GM19239 (cell line): ENCODE measurements at regions not wholly inside any gene's neighbourhood (a gene's known extent, or its start where the extent isn't known, plus 50 kb on each side); places are given as distances from the start of the nearest gene placed in this dataset.
"Not testable (repeated sequence)": the region's sequence is repeated elsewhere in the genome, so short reads cannot be mapped to it uniquely, and the experiment has no call there.

Experiments used
- DNase-seq: peaks from one replicate; pipeline ENCODE4 v3.0.0; 2011; ENCODE audit warnings: low spot score; ENCODE audit not compliant: insufficient read length
- FAIRE-seq: peaks from 2 replicates; lab custom pipeline; 2011; peaks lifted over from hg19 to GRCh38; lab: Jason Lieb, UNC

- FAIRE-seq: no peak
Observed at GRCh38 chr12:31214626-31215517, 111.1 kb downstream of the SINHCAF start.

GRCh38 chr12:31215518-31216232 lies 110.3 kb downstream of the SINHCAF start:
- FAIRE-seq (no peak), DNase-seq (no peak)

More at GRCh38 chr12:31214626-31215517, 111.1 kb downstream of the SINHCAF start:
- no peak for DNase-seq

GRCh38 chr12:31216479-31216878 lies 109.5 kb downstream of the SINHCAF start:
- FAIRE-seq (no peak), DNase-seq (no peak)

GRCh38 chr12:31217356-31218130 lies 108.4 kb downstream of the SINHCAF start:
- no peak for DNase-seq
- FAIRE-seq: no peak

GRCh38 chr12:31218203-31219025 lies 107.5 kb downstream of the SINHCAF start:
- DNase-seq (no peak), FAIRE-seq (no peak)

GRCh38 chr12:31219521-31219920 lies 106.4 kb downstream of the SINHCAF start:
- FAIRE-seq (no peak), DNase-seq (no peak)

GRCh38 chr12:31220061-31220460 lies 105.9 kb downstream of the SINHCAF start:
- FAIRE-seq: no peak
- DNase-seq: no peak

- FAIRE-seq: no peak
Observed at GRCh38 chr12:31220633-31221550, 105.1 kb downstream of the SINHCAF start.

GRCh38 chr12:31221551-31221945 lies 104.4 kb downstream of the SINHCAF start:
- no peak for FAIRE-seq
- no peak for DNase-seq

More at GRCh38 chr12:31220633-31221550, 105.1 kb downstream of the SINHCAF start:
- DNase-seq: no peak

- DNase-seq (no peak), FAIRE-seq (no peak)
Observed at GRCh38 chr12:31222620-31223222, 103.2 kb downstream of the SINHCAF start.

- not testable (repeated sequence) for DNase-seq, FAIRE-seq
Observed at GRCh38 chr12:31223640-31224039, 102.3 kb downstream of the SINHCAF start.

GRCh38 chr12:31224768-31225448 lies 101.0 kb downstream of the SINHCAF start:
- DNase-seq (no peak), FAIRE-seq (no peak)

- FAIRE-seq (no peak), DNase-seq (no peak)
Observed at GRCh38 chr12:31225656-31226535, 100.1 kb downstream of the SINHCAF start.

GRCh38 chr12:31226639-31227038 lies 99.3 kb downstream of the SINHCAF start:
- FAIRE-seq (no peak), DNase-seq (no peak)

- no peak for FAIRE-seq
- no peak for DNase-seq
Observed at GRCh38 chr12:31227401-31227981, 98.5 kb downstream of the SINHCAF start.
